Dermis blood vessel endothelial cell (primary cell): ENCODE measurements at regions not wholly inside any gene's neighbourhood (a gene's known extent, or its start where the extent isn't known, plus 50 kb on each side); places are given as distances from the start of the nearest gene placed in this dataset.

Experiments
- DNase-seq: peaks from one replicate; pipeline ENCODE4 v3.0.0; 2010

- no peak for DNase-seq
Measured at GRCh38 chr4:108567831-108568230, 52.5 kb upstream of the RPL34 start.

GRCh38 chr4:108561116-108561515 lies 59.3 kb upstream of the RPL34 start:
- DNase-seq = no peak

GRCh38 chr4:108560616-108561015 lies 59.8 kb upstream of the RPL34 start:
- DNase-seq = peak; percentile 83

GRCh38 chr4:108559911-108560310 lies 60.5 kb upstream of the RPL34 start:
- DNase-seq = no peak

- DNase-seq = no peak
Measured at GRCh38 chr4:108559068-108559793, 61.1 kb upstream of the RPL34 start.

- no peak for DNase-seq
Measured at GRCh38 chr4:108556588-108557200, 63.7 kb upstream of the RPL34 start.

GRCh38 chr4:108556166-108556565 lies 64.2 kb upstream of the RPL34 start:
- DNase-seq = no peak

GRCh38 chr4:108555701-108556100 lies 64.7 kb upstream of the RPL34 start:
- no peak for DNase-seq

GRCh38 chr4:108547682-108548081 lies 72.7 kb upstream of the RPL34 start:
- DNase-seq = no peak

- no peak for DNase-seq
Measured at GRCh38 chr4:108546728-108547127, 73.6 kb upstream of the RPL34 start.

GRCh38 chr4:108544481-108544880 lies 75.9 kb upstream of the RPL34 start:
- DNase-seq = no peak

- DNase-seq = no peak
Measured at GRCh38 chr4:108543359-108543968, 76.9 kb upstream of the RPL34 start.

GRCh38 chr4:108540536-108540935 lies 79.8 kb upstream of the RPL34 start:
- DNase-seq = no peak

GRCh38 chr4:108536577-108536976 lies 83.8 kb upstream of the RPL34 start:
- DNase-seq = peak; percentile 56

GRCh38 chr4:108535757-108536156 lies 84.6 kb upstream of the RPL34 start:
- peak; percentile 44 for DNase-seq

- no peak for DNase-seq
Measured at GRCh38 chr4:108533876-108534275, 86.5 kb upstream of the RPL34 start.

- DNase-seq = peak; percentile 27
Measured at GRCh38 chr4:108533245-108533844, 87.0 kb upstream of the RPL34 start.

GRCh38 chr4:108532738-108533137 lies 87.6 kb upstream of the RPL34 start:
- DNase-seq = no peak

GRCh38 chr4:108532187-108532586 lies 88.2 kb upstream of the RPL34 start:
- DNase-seq = no peak

GRCh38 chr4:108531461-108531860 lies 88.9 kb upstream of the RPL34 start:
- DNase-seq = peak; percentile 58

GRCh38 chr4:108529984-108530905 lies 90.1 kb upstream of the RPL34 start:
- DNase-seq = no peak

GRCh38 chr4:108529102-108529501 lies 91.3 kb upstream of the RPL34 start:
- DNase-seq = no peak

GRCh38 chr4:108527723-108528122 lies 92.7 kb upstream of the RPL34 start:
- DNase-seq = no peak
